GM13977 (cell line): ENCODE measurements at regions not wholly inside any gene's neighbourhood (a gene's known extent, or its start where the extent isn't known, plus 50 kb on each side); places are given as distances from the start of the nearest gene placed in this dataset.

Source experiments
- DNase-seq: peaks from one replicate; pipeline ENCODE4 v3.0.0; 2012; ENCODE audit warnings: low spot score
- in situ Hi-C: fragments of 300-500 bp; cut with MboI; formaldehyde crosslinking; loops from one replicate; pipeline ENCODE4 v1.12.0; 2022; ENCODE audit warnings: low sequenced_read_pairs, low pct_unique_long_range_greater_than_20kb, mixed read lengths, inconsistent platforms; ENCODE audit not compliant: unreplicated experiment
- TF ChIP-seq, protein P1 (sequence below): IDR thresholded peaks from 2 replicates; pipeline ENCODE4 v1.5.1; 2012; ENCODE audit warnings: mild to moderate bottlenecking, control low read depth; ENCODE audit not compliant: insufficient read depth; ENCODE audit errors: extremely low read depth, missing control alignments

DNA sequence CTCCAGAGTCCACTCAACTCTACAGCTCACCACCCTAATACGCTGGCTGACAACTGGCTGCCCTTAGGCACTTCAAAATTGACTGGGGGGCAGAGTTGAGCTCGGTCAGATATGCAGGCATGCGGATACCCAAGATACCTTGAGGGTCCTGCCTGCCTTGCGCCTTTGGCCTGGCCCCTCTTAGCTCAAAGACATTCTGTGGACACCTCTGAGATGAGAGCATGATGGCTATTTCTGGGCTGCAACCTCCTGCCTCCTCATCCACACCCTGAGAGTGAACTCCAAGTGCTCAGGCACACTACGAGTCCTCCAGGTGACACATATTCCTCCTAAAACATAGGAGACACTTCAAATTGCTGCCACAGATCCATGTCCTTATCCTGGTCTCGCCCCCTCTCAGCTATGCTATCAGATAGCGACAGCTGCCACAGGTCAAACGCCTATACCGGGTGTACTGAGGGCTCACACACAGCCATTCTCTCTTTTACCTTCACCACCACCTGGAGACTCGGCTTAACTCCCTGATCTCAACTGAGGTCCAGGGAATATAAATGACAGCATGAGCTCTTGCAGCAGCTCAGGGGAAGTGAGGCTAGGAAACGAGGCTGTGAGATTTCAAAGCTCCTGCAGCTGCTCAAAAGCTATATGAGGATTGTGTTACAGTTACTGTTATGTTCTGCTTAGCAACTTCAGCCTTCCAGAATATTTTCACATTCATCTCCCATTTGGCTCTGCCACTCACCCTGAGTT is 60.5 kb upstream of the TEX51 start:
- TF ChIP-seq, protein P1, sequence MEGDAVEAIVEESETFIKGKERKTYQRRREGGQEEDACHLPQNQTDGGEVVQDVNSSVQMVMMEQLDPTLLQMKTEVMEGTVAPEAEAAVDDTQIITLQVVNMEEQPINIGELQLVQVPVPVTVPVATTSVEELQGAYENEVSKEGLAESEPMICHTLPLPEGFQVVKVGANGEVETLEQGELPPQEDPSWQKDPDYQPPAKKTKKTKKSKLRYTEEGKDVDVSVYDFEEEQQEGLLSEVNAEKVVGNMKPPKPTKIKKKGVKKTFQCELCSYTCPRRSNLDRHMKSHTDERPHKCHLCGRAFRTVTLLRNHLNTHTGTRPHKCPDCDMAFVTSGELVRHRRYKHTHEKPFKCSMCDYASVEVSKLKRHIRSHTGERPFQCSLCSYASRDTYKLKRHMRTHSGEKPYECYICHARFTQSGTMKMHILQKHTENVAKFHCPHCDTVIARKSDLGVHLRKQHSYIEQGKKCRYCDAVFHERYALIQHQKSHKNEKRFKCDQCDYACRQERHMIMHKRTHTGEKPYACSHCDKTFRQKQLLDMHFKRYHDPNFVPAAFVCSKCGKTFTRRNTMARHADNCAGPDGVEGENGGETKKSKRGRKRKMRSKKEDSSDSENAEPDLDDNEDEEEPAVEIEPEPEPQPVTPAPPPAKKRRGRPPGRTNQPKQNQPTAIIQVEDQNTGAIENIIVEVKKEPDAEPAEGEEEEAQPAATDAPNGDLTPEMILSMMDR = no peak
- in situ Hi-C loops = no loop called here
- no peak for DNase-seq

DNA sequence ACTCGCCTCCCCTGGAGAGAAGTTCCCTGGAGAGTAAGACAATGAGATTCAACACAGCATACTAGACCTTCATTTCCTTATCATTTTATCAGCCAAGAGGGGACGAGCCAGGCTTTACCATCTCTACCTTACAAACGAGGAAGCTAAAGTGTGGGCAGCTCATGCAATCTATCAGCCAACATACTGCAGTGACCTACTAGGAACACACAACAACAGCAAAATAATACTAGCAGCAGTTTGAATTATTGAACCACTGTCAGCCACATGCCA is 60.0 kb upstream of the TEX51 start:
- TF ChIP-seq, protein P1 = no peak
- DNase-seq = no peak
- in situ Hi-C loops = no loop called here

- in situ Hi-C loops = no loop called here
- TF ChIP-seq, protein P1 = no peak
- no peak for DNase-seq
Measured at GRCh38 chr2:126839796-126840195, 58.9 kb upstream of the TEX51 start.

GRCh38 chr2:126843081-126843480 is 55.6 kb upstream of the TEX51 start:
- no peak for DNase-seq
- in situ Hi-C loops = no loop called here
- TF ChIP-seq, protein P1 = no peak

- TF ChIP-seq, protein P1 = no peak
- in situ Hi-C loops = no loop called here
- no peak for DNase-seq
Measured at GRCh38 chr2:126846241-126846640, 52.4 kb upstream of the TEX51 start.
